MM.1S (cell line): ENCODE measurements at regions not wholly inside any gene's neighbourhood (a gene's known extent, or its start where the extent isn't known, plus 50 kb on each side); places are given as distances from the start of the nearest gene placed in this dataset.
"Not testable (repeated sequence)": the region's sequence is repeated elsewhere in the genome, so short reads cannot be mapped to it uniquely, and the experiment has no call there.

Experiments
- DNase-seq: peaks from one replicate; pipeline ENCODE4 v3.0.0-alpha.2; 2015
- H2AFZ ChIP-seq: fragments of 300-600 bp; sonication (generic); 2 replicates; pipeline ENCODE4 v1.6.0; 2016; ENCODE audit warnings: antibody characterized with exemption, low read length
- H3F3A ChIP-seq: fragments of 300-600 bp; sonication (generic); 2 replicates; pipeline ENCODE4 v1.6.1; 2016; ENCODE audit warnings: mild to moderate bottlenecking, antibody characterized with exemption, low read length, moderate library complexity, mixed read lengths; ENCODE audit not compliant: insufficient read depth
- H3K27ac ChIP-seq: fragments of 300-600 bp; sonication (generic); 2 replicates; pipeline ENCODE4 v1.5.1; 2016; ENCODE audit warnings: mild to moderate bottlenecking, low read length
- H3K27me3 ChIP-seq: fragments of 300-600 bp; sonication (generic); replicated peaks from 2 replicates; pipeline ENCODE4 v1.6.0; 2016; ENCODE audit warnings: low read length; ENCODE audit not compliant: insufficient read depth
- H3K36me3 ChIP-seq: fragments of 300-600 bp; sonication (generic); replicated peaks from 2 replicates; pipeline ENCODE4 v1.6.1; 2016; ENCODE audit warnings: mild to moderate bottlenecking, low read length, mixed read lengths; ENCODE audit not compliant: insufficient read depth
- H3K4me1 ChIP-seq: fragments of 300-600 bp; sonication (generic); 2 replicates; pipeline ENCODE4 v1.6.1; 2016; ENCODE audit warnings: low read length, mixed read lengths
- H3K4me2 ChIP-seq: fragments of 300-600 bp; sonication (generic); 2 replicates; pipeline ENCODE4 v1.6.0; 2016; ENCODE audit warnings: low read depth, low read length
- H3K4me3 ChIP-seq: fragments of 300-600 bp; sonication (generic); 2 replicates; pipeline ENCODE4 v1.5.1; 2016; ENCODE audit warnings: low read length, mixed read lengths
- H3K79me2 ChIP-seq: fragments of 300-600 bp; sonication (generic); 2 replicates; pipeline ENCODE4 v1.6.1; 2016; ENCODE audit warnings: mixed run types, low read length, mixed read lengths
- H3K9ac ChIP-seq: fragments of 300-600 bp; sonication (generic); 2 replicates; pipeline ENCODE4 v1.6.1; 2016; ENCODE audit warnings: low read length, mixed read lengths
- H3K9me2 ChIP-seq: fragments of 300-600 bp; sonication (generic); replicated peaks from 2 replicates; pipeline ENCODE4 v1.6.1; 2016; ENCODE audit warnings: mild to moderate bottlenecking, low read length, mixed read lengths; ENCODE audit not compliant: insufficient read depth
- H3K9me3 ChIP-seq: fragments of 300-600 bp; sonication (generic); replicated peaks from 2 replicates; pipeline ENCODE4 v1.6.1; 2016; ENCODE audit warnings: mild to moderate bottlenecking, low read length, mixed read lengths; ENCODE audit not compliant: insufficient read depth
- H4K20me1 ChIP-seq: fragments of 300-600 bp; sonication (generic); 2 replicates; pipeline ENCODE4 v1.6.1; 2016; ENCODE audit warnings: mild to moderate bottlenecking, low read length, moderate library complexity, mixed read lengths; ENCODE audit not compliant: insufficient read depth
- EZH2 ChIP-seq: fragments of 300-600 bp; sonication (generic); optimal IDR thresholded peaks from 2 replicates; pipeline ENCODE3; 2017; ENCODE audit warnings: low read depth, mild to moderate bottlenecking, antibody characterized with exemption, low read length, mixed read lengths
- EZH2phosphoT487 ChIP-seq: fragments of 300-600 bp; sonication (generic); IDR thresholded peaks from 2 replicates; pipeline ENCODE4 v1.6.1; 2018; ENCODE audit warnings: antibody characterized with exemption, low read length
- TF ChIP-seq, protein P1 (sequence below): fragments of 300-600 bp; sonication (generic); IDR thresholded peaks from 2 replicates; pipeline ENCODE4 v1.5.1; 2016; ENCODE audit warnings: antibody characterized with exemption, low read length, mixed read lengths

DNA sequence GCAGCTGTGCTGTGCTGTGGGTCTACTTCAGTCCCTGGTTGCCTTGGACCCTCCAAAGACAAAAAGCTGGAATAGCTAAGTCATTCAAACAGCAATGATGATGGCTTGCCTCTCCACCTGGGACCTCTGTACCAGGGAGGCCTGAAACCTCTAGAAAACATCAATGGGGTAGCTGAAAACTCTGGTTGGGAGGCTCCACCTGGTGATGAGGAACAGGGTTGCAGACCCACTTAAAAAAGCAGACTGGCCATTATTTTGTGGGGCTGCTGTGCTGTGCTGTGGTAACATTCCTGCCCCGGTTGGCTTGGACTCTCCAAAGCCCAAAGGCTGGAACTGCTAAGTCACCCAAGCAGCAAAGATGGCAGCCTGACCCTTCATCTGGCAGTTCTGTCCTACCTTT lies 839.3 kb upstream of the ARRDC3 start:
- Histone ChIP-seq H3K79me2 (no peaks in the 10 kb centered on the region), H4K20me1 (no peaks in the 10 kb centered on the region), H3K36me3 (no peaks in the 10 kb centered on the region), H3K27ac (no peak overlapping the region), H3K4me2 (no peak overlapping the region), H3K4me3 (no peak overlapping the region), H3F3A (no peaks in the 10 kb centered on the region), H3K4me1 (no peaks in the 10 kb centered on the region), H3K9me2 (no peaks in the 10 kb centered on the region), H3K9ac (no peak overlapping the region), H3K9me3 (no peaks in the 10 kb centered on the region), H2AFZ (no peak overlapping the region), H3K27me3 (no peaks in the 10 kb centered on the region)
- TF ChIP-seq, protein P1, sequence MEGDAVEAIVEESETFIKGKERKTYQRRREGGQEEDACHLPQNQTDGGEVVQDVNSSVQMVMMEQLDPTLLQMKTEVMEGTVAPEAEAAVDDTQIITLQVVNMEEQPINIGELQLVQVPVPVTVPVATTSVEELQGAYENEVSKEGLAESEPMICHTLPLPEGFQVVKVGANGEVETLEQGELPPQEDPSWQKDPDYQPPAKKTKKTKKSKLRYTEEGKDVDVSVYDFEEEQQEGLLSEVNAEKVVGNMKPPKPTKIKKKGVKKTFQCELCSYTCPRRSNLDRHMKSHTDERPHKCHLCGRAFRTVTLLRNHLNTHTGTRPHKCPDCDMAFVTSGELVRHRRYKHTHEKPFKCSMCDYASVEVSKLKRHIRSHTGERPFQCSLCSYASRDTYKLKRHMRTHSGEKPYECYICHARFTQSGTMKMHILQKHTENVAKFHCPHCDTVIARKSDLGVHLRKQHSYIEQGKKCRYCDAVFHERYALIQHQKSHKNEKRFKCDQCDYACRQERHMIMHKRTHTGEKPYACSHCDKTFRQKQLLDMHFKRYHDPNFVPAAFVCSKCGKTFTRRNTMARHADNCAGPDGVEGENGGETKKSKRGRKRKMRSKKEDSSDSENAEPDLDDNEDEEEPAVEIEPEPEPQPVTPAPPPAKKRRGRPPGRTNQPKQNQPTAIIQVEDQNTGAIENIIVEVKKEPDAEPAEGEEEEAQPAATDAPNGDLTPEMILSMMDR: no peak
- TF ChIP-seq EZH2 (no peak), EZH2phosphoT487 (no peak)
- no peak for DNase-seq

DNA sequence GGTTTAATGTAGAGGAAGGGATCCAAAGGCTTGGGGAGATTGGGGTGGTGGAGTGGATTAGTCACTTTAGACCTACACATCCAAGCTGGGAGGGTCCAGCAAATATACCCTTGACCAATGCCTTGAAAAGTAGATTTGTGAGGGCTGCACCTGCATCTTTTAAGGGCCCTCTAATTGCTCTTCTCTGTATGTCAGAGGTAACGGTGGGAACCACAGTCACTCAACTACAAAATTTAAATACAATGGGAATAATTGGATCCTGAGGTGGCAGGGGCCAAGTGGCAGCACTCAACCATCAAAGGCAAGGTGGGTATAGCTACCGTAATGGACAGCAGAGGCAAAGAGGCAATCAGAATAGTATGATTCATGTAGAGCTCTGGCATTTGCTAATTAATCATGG lies 833.7 kb upstream of the ARRDC3 start:
- not testable (repeated sequence) for H3K9ac ChIP-seq, H3K4me1 ChIP-seq, H3K4me3 ChIP-seq, H3K4me2 ChIP-seq, H3F3A ChIP-seq, H3K9me2 ChIP-seq, H3K27ac ChIP-seq, H4K20me1 ChIP-seq, H3K9me3 ChIP-seq, H3K36me3 ChIP-seq, H3K27me3 ChIP-seq, H3K79me2 ChIP-seq, H2AFZ ChIP-seq, DNase-seq

DNA sequence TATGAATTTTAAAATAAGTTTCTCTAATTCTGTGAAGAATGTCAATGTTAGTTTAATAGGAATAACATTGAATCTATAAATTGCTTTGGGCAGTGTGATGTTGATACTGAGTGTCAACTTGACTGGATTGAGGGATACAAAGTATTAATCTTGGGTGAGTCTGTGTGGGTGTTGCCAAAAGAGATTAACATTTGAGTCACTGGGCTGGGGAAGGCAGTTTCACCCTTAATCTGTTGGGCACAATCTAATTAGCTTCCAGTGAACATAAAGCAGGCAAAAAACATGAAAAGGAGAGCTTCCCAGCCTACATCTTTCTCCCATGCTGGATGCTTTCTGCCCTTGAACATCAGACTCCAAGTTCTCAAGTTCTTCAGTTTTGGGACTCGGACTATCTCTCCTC lies 832.0 kb upstream of the ARRDC3 start:
- Histone ChIP-seq H3K36me3 (no peaks in the 10 kb centered on the region), H2AFZ (no peak overlapping the region), H4K20me1 (no peaks in the 10 kb centered on the region), H3K27me3 (no peaks in the 10 kb centered on the region), H3K27ac (no peak overlapping the region), H3K4me1 (no peaks in the 10 kb centered on the region), H3K79me2 (no peaks in the 10 kb centered on the region), H3K4me2 (no peak overlapping the region), H3K4me3 (no peak overlapping the region), H3K9me3 (no peaks in the 10 kb centered on the region), H3K9ac (no peak overlapping the region), H3F3A (no peaks in the 10 kb centered on the region), H3K9me2 (no peaks in the 10 kb centered on the region)
- DNase-seq: no peak
- TF ChIP-seq EZH2phosphoT487 (no peak), EZH2 (no peak)
- TF ChIP-seq, protein P1: no peak

DNA sequence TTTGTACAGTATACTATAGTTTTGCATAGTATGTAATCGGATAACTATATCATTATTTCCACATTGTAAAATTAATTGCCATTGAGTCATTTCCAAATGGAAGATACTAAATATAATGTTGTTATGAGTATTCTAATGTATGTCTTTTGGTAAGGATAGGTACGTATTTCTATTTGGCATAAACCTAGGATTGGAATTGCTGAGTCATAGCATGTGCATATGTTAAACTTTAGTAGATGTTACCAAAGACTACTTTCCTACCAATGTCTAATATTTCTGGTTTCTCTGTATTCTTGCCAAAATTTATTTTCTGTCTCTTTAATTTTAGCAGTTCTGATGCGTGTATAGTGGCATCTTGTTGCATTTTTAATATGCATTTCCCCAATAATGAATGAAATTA lies 825.1 kb upstream of the ARRDC3 start:
- Histone ChIP-seq H3K79me2 (no peaks in the 10 kb centered on the region), H3K27me3 (no peaks in the 10 kb centered on the region), H3K27ac (no peak overlapping the region), H2AFZ (no peak overlapping the region), H4K20me1 (no peaks in the 10 kb centered on the region), H3K36me3 (no peaks in the 10 kb centered on the region), H3F3A (no peaks in the 10 kb centered on the region), H3K9me3 (no peaks in the 10 kb centered on the region), H3K9ac (no peak overlapping the region), H3K4me2 (no peak overlapping the region), H3K4me1 (no peaks in the 10 kb centered on the region), H3K4me3 (no peak overlapping the region), H3K9me2 (no peaks in the 10 kb centered on the region)
- DNase-seq: no peak
- no peak for TF ChIP-seq EZH2phosphoT487
- TF ChIP-seq, protein P1: no peak
- TF ChIP-seq EZH2: no peak
